Trophoblast cell (in vitro differentiated cells and primary cell): ENCODE measurements at regions not wholly inside any gene's neighbourhood (a gene's known extent, or its start where the extent isn't known, plus 50 kb on each side); places are given as distances from the start of the nearest gene placed in this dataset.

Experiments
- DNase-seq, 2 donors: peaks; one replicate each; pipeline ENCODE4 v3.0.0-alpha.2; 2016
- H2AFZ ChIP-seq: 2 replicates; pipeline ENCODE4 v1.6.1; 2013; ENCODE audit warnings: low read length, moderate library complexity, mild to moderate bottlenecking; ENCODE audit not compliant: insufficient read depth, poor library complexity
- H2AK5ac ChIP-seq: 2 replicates; pipeline ENCODE4 v1.6.1; 2013; ENCODE audit warnings: mild to moderate bottlenecking, low read length
- H2BK120ac ChIP-seq: 2 replicates; pipeline ENCODE4 v1.6.1; 2013; ENCODE audit warnings: low read length, mild to moderate bottlenecking, moderate library complexity; ENCODE audit not compliant: insufficient read depth, poor library complexity
- H2BK12ac ChIP-seq: 2 replicates; pipeline ENCODE4 v1.6.1; 2013; ENCODE audit warnings: mild to moderate bottlenecking, low read length, moderate library complexity
- H2BK5ac ChIP-seq: 2 replicates; pipeline ENCODE4 v1.6.1; 2013; ENCODE audit warnings: low read length, low read depth, moderate library complexity, mild to moderate bottlenecking; ENCODE audit not compliant: poor library complexity
- H3K14ac ChIP-seq: 2 replicates; pipeline ENCODE4 v1.6.1; 2013; ENCODE audit warnings: mild to moderate bottlenecking, low read length
- H3K18ac ChIP-seq: 2 replicates; pipeline ENCODE4 v1.6.1; 2013; ENCODE audit warnings: mild to moderate bottlenecking, low read length
- H3K23ac ChIP-seq: 2 replicates; pipeline ENCODE4 v1.6.1; 2013; ENCODE audit warnings: low read length
- H3K27ac ChIP-seq: 2 replicates; pipeline ENCODE4 v1.5.1; 2013; ENCODE audit warnings: low read depth, mild to moderate bottlenecking, inconsistent platforms, low read length, moderate library complexity
- H3K27me3 ChIP-seq: 2 replicates; pipeline ENCODE4 v1.6.1; 2013; ENCODE audit warnings: inconsistent platforms, mild to moderate bottlenecking, low read length, moderate library complexity; ENCODE audit not compliant: insufficient read depth
- H3K36me3 ChIP-seq, 2 experiments: 1 replicate in 1 of 2; 2 replicates in 1 of 2; pipeline ENCODE4 v1.6.1; 2013; ENCODE audit warnings: low read length in 2 of 2, mild to moderate bottlenecking in 2 of 2, moderate library complexity in 1 of 2; ENCODE audit not compliant: insufficient read depth in 2 of 2, control insufficient read depth in 1 of 2
- H3K4ac ChIP-seq: 2 replicates; pipeline ENCODE4 v1.6.1; 2013; ENCODE audit warnings: low read depth, mild to moderate bottlenecking, low read length, moderate library complexity
- H3K4me1 ChIP-seq, 2 experiments: 1 replicate in 1 of 2; 2 replicates in 1 of 2; pipeline ENCODE4 v1.6.1; 2013; ENCODE audit warnings: low read length in 2 of 2, mild to moderate bottlenecking in 2 of 2, moderate library complexity in 1 of 2; ENCODE audit not compliant: insufficient read depth in 2 of 2, control insufficient read depth in 1 of 2
- H3K4me2 ChIP-seq: 2 replicates; pipeline ENCODE4 v1.6.1; 2013; ENCODE audit warnings: inconsistent platforms, mild to moderate bottlenecking, low read length, moderate library complexity
- H3K4me3 ChIP-seq: 2 replicates; pipeline ENCODE4 v1.5.1; 2013; ENCODE audit warnings: mild to moderate bottlenecking, low read depth, low read length, inconsistent platforms
- H3K79me1 ChIP-seq: one replicate; pipeline ENCODE4 v1.6.1; 2013; ENCODE audit warnings: low read length
- H3K79me2 ChIP-seq: 2 replicates; pipeline ENCODE4 v1.6.1; 2013; ENCODE audit warnings: low read length, mild to moderate bottlenecking; ENCODE audit not compliant: control insufficient read depth, insufficient read depth, poor library complexity
- H3K9ac ChIP-seq: 2 replicates; pipeline ENCODE4 v1.6.1; 2013; ENCODE audit warnings: mild to moderate bottlenecking, low read length
- H3K9me3 ChIP-seq: 2 replicates; pipeline ENCODE4 v1.6.1; 2013; ENCODE audit warnings: low read depth, mild to moderate bottlenecking, control low read depth, inconsistent platforms, low read length; ENCODE audit not compliant: insufficient read depth
- H4K12ac ChIP-seq: 2 replicates; pipeline ENCODE4 v1.6.1; 2013; ENCODE audit warnings: low read depth, mild to moderate bottlenecking, low read length, moderate library complexity
- H4K8ac ChIP-seq: 2 replicates; pipeline ENCODE4 v1.6.1; 2013; ENCODE audit warnings: low read depth, mild to moderate bottlenecking, low read length, moderate library complexity
- H4K91ac ChIP-seq: one replicate; pipeline ENCODE4 v1.6.1; 2013; ENCODE audit warnings: low read depth, mild to moderate bottlenecking, low read length, moderate library complexity
- WGBS: extraction: QIAGEN DNeasy Blood & Tissue Kit; methylation state at CpG from one replicate; pipeline ENCODE4 v1.1.7; 2013; ENCODE audit warnings: missing lambda C conversion rate; ENCODE audit not compliant: insufficient read length, insufficient coverage; ENCODE audit errors: extremely low coverage; 5-methylcytosine and 5-hydroxymethylcytosine counted together

DNA sequence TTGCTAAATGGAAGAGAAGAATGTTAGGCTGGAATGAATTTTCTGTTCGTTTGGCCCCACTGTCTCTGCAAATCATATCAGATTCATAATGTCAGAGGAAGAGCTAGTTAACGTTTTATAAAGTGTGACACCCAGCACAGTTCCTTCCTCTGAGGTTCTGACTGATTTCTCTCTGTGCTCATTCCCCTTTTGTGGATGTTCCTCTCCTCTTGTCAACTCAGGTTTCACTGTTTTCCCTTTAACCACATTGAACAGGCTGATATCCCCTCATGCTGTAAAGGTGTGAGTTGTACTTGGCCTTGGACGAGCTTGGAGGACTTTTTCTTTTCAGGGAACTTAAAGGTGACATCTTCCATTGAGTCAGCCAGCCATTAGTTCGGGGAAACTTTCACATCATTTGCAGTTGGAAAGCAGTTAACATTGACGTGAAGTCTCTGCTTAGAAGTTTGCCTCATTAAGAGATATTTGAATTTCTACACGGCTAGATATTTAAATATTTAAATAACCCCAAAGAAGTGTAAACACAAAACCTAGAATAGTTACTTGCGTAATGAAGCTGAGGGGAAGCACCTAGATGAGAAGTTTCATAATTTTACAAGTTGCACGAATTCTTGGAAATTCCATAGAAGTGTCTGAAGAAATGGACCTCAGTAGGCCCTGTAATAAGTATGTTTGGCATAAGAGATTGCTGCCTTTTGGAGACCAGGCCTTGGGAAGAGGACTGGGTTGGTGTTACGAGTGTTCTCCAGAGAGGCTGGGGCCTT lies 101.5 kb upstream of the EGR2 start:
- no peak overlapping the region for H3K18ac ChIP-seq
- H3K14ac ChIP-seq, result no peak overlapping the region
- H2BK12ac ChIP-seq, result no peak overlapping the region
- no peak overlapping the region for H4K12ac ChIP-seq
- no peak overlapping the region for H3K27ac ChIP-seq
- no peaks in the 10 kb centered on the region for H3K9me3 ChIP-seq
- H2AFZ ChIP-seq, result no peak overlapping the region
- no CpG with 5 or more reads among the region's 9 CpGs for WGBS
- no peaks in the 10 kb centered on the region for H3K79me1 ChIP-seq
- H2BK120ac ChIP-seq, result no peak overlapping the region
- H3K4me2 ChIP-seq, result no peak overlapping the region
- no peak overlapping the region for H2AK5ac ChIP-seq
- H3K79me2 ChIP-seq, result no peaks in the 10 kb centered on the region
- H3K4ac ChIP-seq, result no peak overlapping the region
- no peak overlapping the region for H3K4me3 ChIP-seq
- DNase-seq, result peak in 1 of 2 donors; percentile 28
- no peaks in the 10 kb centered on the region for H3K4me1 ChIP-seq
- H4K91ac ChIP-seq, result no peak overlapping the region
- H3K9ac ChIP-seq, result no peak overlapping the region
- no peaks in the 10 kb centered on the region for H3K27me3 ChIP-seq
- no peak overlapping the region for H3K23ac ChIP-seq
- no peaks in the 10 kb centered on the region for H3K36me3 ChIP-seq
- no peak overlapping the region for H4K8ac ChIP-seq
- H2BK5ac ChIP-seq, result no peak overlapping the region

DNA sequence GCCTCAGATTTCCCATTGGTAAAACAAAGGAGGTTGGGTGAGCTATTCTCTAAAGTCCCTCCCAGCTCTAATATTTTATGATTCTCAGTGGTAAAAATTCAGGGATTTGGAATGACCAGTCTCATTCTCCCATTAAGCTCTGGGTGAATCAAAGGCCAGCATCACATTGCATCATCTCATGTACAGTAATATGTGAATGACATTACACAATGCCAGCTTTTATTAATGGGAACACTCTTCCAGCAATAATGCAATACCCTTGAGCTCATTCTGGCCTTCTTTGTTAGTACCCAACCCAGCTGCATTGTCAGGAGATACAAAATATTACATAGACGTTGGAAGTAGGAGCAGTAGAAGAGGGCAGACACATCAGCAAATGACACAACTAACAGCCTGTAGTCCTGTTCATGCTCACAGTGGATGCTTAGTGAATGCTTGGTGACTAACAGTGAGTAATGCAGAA lies 100.0 kb upstream of the EGR2 start:
- Histone ChIP-seq H3K4me2 (no peak overlapping the region), H4K12ac (no peak overlapping the region), H3K27me3 (no peaks in the 10 kb centered on the region), H2BK120ac (no peak overlapping the region), H4K91ac (no peak overlapping the region), H3K36me3 (no peaks in the 10 kb centered on the region), H3K4ac (no peak overlapping the region), H2BK12ac (no peak overlapping the region), H2BK5ac (no peak overlapping the region), H3K18ac (no peak overlapping the region), H2AK5ac (no peak overlapping the region), H3K4me3 (no peak overlapping the region), H3K9ac (no peak overlapping the region), H3K14ac (no peak overlapping the region), H3K79me1 (no peaks in the 10 kb centered on the region), H2AFZ (no peak overlapping the region), H3K4me1 (no peaks in the 10 kb centered on the region), H3K23ac (no peak overlapping the region), H4K8ac (no peak overlapping the region), H3K27ac (no peak overlapping the region), H3K9me3 (no peaks in the 10 kb centered on the region), H3K79me2 (no peaks in the 10 kb centered on the region)
- no peak for DNase-seq
- WGBS, result no CpG with 5 or more reads among the region's 1 CpG

- Histone ChIP-seq H4K91ac (no peak overlapping the region), H3K27me3 (no peaks in the 10 kb centered on the region), H3K4ac (no peak overlapping the region)
Measured at GRCh38 chr10:62915158-62915557, 99.0 kb upstream of the EGR2 start.

DNA sequence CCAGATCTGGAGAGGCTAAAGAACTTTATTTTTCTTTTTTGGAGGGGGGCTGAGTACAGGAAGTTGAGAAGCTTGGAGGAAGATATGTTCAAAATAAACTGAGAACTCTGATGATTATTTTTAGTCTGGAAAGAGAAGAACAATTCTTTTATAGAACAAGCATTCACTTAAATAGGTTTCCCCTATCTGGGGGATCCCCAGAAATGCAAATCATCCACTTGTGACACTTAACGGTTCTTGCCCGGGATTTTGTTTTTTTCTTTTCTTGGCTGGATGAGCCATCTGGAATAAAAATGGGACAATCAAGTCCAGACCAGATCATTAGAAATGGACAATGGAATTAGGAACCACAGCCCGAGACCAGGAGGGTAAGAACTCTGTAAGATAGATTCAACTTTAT lies 95.9 kb upstream of the EGR2 start:
- H3K27ac ChIP-seq, result no peak overlapping the region
- H2BK5ac ChIP-seq, result no peak overlapping the region
- H2AK5ac ChIP-seq, result no peak overlapping the region
- WGBS, result no CpG with 5 or more reads among the region's 3 CpGs
- no peaks in the 10 kb centered on the region for H3K36me3 ChIP-seq
- H3K4me2 ChIP-seq, result no peak overlapping the region
- no peak overlapping the region for H3K14ac ChIP-seq
- H3K4ac ChIP-seq, result no peak overlapping the region
- no peak overlapping the region for H3K9ac ChIP-seq
- no peak overlapping the region for H4K8ac ChIP-seq
- H3K79me2 ChIP-seq, result no peaks in the 10 kb centered on the region
- H3K27me3 ChIP-seq, result no peaks in the 10 kb centered on the region
- DNase-seq, result no peak
- no peak overlapping the region for H2BK120ac ChIP-seq
- H4K91ac ChIP-seq, result no peak overlapping the region
- no peaks in the 10 kb centered on the region for H3K79me1 ChIP-seq
- no peaks in the 10 kb centered on the region for H3K9me3 ChIP-seq
- no peak overlapping the region for H3K23ac ChIP-seq
- no peak overlapping the region for H3K4me3 ChIP-seq
- H2BK12ac ChIP-seq, result no peak overlapping the region
- no peak overlapping the region for H2AFZ ChIP-seq
- no peak overlapping the region for H4K12ac ChIP-seq
- no peak overlapping the region for H3K18ac ChIP-seq
- H3K4me1 ChIP-seq, result no peaks in the 10 kb centered on the region

More at GRCh38 chr10:62915158-62915557, 99.0 kb upstream of the EGR2 start:
- H2AFZ ChIP-seq, result no peak overlapping the region
- no peak overlapping the region for H3K23ac ChIP-seq
- no peaks in the 10 kb centered on the region for H3K9me3 ChIP-seq
- H3K4me3 ChIP-seq, result no peak overlapping the region
- no peaks in the 10 kb centered on the region for H3K79me1 ChIP-seq
- no peak overlapping the region for H2BK5ac ChIP-seq
- no peak overlapping the region for H4K12ac ChIP-seq
- no peak overlapping the region for H2BK12ac ChIP-seq
- H3K79me2 ChIP-seq, result no peaks in the 10 kb centered on the region
- H2BK120ac ChIP-seq, result no peak overlapping the region
- H3K27ac ChIP-seq, result no peak overlapping the region
- H3K4me2 ChIP-seq, result no peak overlapping the region
- no peak overlapping the region for H3K18ac ChIP-seq
- no peak overlapping the region for H3K9ac ChIP-seq
- no peaks in the 10 kb centered on the region for H3K4me1 ChIP-seq
- H2AK5ac ChIP-seq, result no peak overlapping the region
- no peaks in the 10 kb centered on the region for H3K36me3 ChIP-seq
- DNase-seq, result no peak
- H3K14ac ChIP-seq, result no peak overlapping the region
- no peak overlapping the region for H4K8ac ChIP-seq
